ENCODE measurements at regions not wholly inside any gene's neighbourhood (a gene's known extent, or its start where the extent isn't known, plus 50 kb on each side); places are given as distances from the start of the nearest gene placed in this dataset.

DNA sequence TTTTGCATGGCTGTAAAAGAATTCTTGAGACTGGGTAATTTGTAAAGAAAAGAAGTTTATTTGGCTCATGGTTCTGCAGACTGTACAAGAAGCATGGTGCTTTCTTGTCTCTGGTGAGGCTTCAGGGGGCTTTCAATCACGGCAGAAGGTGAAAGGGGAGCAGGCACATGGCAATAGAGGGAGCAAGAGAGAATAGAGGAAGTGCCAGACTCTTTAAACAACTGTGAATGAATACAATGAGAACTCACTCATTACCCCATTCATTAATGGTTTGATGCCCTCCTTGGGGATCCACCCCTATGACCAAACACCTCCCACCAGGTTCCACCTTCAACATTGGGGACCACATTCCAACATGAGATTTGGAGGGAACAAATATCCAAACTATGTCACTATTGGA is 463.5 kb downstream of the MTX2 start:
- no peak for DNase-seq

DNA sequence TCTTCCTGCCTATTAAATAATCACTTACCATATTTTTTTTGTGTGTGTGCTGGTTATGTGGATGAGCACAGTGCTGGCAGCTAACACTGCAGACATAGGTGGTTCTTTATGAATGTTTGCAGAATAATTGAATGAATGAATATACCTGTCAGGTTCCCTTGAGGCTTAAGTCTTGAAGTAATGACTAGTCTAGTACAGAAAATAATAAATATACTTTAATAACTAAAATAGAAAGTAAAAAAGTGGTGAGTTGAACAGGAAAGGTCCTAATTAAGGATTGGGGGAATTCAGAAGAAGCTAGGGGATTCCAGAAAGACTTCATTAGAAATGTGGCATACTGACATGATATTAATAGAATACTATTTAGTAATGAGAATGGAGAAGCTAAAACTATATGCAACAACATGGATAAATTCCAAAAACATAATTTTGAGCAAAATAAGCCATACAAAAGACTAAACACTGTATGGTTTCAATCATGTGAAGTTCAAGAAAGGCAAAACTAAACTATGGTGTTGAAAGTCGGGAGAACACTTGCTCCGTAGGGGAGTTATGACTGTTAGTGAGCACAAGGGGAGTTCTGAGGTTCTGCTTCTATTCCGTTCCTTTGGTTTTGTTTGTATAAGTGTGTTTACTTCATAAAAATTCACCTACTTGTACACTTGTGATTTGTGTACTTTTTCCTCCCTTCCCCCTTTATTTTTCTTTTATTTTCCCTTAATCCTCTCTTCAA is 464.6 kb downstream of the MTX2 start:
- no peak for DNase-seq

GRCh38 chr2:176734868-176735267 is 465.6 kb downstream of the MTX2 start:
- no peak for DNase-seq

DNA sequence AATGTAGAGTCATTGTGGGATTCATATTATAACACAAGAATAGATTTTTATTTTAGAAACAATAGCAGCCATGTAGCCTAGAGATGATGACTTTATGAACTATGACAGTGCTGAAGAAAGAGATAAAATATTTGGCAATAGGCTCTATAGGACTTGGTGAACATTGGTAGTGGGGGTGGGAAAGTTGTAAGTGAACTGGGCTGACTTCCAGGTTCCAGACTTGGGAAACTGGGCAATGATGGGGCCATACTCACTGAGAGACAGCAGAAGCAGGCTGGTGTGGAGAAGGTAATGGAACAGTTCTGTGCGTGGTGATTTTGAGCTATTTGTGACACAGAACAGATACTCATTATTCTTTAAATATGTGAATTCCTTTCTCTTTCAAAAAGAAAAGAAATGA is 470.3 kb upstream of the HNRNPA3 start:
- no peak for DNase-seq

DNA sequence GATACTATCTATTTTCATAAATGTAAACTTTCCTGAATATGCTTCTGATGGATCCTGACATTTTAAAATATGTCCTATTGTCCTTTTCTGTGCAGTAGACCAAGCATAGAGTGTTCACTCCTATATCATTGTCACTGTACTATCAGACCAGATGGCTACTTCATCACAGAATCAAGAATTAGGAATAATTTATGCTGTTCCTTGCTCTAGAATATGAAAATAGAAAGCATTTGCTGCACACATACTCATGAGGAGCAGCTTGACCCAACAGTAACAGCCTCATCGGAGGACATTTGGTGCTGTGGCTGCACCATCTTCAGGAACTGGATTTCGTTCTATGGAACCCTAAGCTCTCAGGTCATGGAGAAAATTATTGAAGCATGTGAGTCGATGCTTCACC is 468.9 kb upstream of the HNRNPA3 start:
- DNase-seq, result no peak

DNA sequence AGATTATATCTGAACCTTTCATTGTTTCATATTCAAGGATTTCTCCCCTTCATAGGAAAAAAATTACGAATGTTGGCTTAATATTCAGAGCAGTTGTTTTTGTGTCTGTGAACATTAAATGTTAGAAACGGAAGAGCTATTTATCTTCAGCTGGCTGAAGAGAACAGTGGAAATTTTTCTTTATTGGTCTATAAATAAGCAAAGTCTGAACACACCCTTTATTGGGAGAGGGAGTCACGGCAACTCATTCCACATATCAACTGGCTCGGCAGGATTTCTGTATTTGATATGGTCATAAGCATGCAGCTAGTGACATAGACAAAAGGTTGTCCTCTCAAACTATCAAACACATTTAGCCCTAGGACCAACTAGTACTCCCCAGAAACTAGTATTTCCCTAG is 468.4 kb upstream of the HNRNPA3 start:
- no peak for DNase-seq

DNA sequence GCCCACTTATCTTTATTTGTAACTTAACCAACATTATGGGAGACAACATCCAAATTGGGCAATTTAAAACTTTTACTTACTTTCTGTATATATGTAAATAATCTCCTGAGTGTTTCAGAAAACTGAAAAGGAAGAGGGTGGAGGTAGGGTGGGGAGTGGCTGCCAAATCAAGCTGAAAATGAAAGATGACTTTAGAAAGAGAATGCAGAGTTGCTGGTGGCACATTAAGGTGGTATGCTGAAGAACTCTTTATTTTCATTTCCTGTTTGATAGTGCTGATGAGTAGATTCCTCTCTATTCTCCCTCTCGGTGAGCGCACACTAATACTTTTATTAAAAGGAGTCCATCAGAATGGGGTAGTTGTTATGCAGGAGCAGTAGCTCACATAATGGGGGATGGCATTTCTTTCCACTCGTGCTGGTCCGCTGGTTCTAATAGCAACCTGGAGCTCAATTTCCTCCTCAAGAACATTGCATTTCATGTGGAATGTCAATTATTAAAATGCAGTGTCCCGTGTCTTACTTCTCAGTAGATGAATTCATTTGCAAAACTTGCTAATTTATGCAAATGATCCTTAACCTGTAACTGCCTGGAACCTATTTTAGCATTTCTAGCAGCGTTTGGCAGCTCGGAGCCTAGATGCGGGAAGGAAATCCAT is 466.9 kb upstream of the HNRNPA3 start:
- no peak for DNase-seq

DNA sequence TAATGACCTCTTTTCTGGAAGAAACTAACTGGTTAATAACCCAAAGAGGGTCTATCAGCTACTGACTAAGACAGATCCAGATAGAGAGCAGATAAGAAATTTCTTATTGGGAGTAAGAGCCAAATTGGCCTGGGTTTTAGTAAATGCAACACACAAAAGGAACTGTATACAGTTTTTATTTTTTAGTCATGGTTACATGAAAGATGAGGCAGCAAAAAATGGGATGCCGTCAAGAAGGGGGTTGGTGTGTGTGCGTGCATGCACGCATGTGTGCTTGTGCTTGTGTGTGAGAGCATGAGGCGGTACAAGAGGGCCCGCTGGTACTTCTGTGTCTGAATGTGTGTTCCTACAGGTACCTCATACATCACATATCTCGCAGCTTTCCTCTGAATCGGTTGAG is 466.2 kb upstream of the HNRNPA3 start:
- DNase-seq, result no peak

- no peak for DNase-seq
Observed at GRCh38 chr2:176747506-176747905, 465.1 kb upstream of the HNRNPA3 start.

- DNase-seq, result no peak
Observed at GRCh38 chr2:176747928-176748327, 464.7 kb upstream of the HNRNPA3 start.

GRCh38 chr2:176748662-176749061 is 463.9 kb upstream of the HNRNPA3 start:
- DNase-seq, result no peak

DNA sequence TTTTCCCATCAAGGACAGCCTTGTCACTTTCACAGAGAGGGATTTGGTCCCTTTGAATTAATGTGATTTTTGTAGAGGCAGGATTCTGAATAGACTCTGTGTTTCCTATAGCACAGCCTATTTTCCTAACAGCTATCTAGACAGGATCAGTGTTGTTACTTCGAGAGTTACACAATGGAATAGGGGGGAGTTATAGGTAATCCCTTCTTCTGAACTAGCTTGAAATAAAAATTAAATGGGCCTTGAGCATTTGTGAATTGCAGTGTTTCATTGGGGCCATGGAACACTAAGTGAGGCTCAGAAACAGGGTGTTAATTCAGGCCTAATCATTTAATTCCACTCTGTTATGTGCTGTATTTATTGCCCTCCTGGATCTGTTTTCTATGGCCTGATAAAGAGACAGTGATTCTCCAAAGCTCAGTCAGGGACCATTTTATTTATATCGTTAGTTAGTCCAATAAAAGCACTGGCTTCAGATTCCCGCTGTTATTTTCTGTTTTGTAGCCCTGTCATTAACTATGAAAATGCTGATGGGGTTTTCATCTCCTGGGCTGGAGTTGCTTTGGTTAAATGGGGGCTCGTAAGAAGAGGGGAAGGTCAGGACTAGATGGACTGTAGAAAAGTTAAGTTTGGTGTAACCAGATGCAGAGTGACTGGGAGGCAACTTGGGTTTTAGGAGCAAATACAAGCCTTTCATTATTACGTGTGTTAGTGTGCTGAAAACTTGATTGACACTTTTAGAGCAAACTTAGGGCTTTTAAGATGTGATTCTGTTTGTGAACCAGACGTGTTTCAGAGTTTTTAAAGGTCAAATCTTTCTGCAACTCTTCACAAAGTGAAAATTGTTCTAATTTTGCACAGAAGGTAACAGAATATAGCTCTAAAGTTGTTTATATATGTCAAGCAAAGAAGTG is 461.0 kb upstream of the HNRNPA3 start:
- no peak for DNase-seq

DNA sequence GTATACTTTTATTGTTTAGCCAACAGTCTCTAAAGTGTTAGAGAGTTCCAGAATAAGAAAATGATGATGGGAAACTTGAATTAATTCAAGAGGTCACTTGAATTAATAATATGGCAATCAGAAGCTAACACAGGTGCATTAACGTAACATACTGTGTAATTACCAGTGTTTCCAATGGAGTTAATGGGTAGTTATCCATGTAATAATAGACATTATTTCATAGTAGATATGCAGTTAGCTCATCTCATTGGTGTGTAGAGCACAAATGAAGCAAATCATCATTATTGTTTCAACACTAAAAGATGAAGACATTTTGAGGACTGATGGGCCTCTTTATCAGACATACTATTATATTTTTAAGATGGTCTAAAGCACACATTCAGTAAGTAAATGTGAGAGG is 460.3 kb upstream of the HNRNPA3 start:
- DNase-seq, result no peak

DNA sequence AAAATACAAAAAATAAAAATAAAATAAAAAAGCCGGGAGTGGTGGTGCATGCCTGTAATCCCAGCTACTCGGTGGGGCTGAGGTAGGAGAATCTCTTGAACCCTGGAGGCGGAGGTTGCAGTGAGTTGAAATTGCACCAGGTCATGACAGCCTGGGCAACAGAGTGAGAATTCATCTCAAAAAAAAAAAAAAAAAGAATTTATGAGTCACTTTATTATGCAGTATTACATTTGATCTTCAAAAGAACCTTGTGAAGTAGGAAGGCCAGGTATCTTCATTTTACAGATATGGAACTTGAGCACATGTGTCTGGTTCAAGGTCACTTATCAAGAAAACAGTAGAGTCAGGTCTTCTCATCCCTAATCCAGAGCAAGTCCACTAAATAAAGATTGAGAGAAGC is 459.4 kb upstream of the HNRNPA3 start:
- no peak for DNase-seq

DNA sequence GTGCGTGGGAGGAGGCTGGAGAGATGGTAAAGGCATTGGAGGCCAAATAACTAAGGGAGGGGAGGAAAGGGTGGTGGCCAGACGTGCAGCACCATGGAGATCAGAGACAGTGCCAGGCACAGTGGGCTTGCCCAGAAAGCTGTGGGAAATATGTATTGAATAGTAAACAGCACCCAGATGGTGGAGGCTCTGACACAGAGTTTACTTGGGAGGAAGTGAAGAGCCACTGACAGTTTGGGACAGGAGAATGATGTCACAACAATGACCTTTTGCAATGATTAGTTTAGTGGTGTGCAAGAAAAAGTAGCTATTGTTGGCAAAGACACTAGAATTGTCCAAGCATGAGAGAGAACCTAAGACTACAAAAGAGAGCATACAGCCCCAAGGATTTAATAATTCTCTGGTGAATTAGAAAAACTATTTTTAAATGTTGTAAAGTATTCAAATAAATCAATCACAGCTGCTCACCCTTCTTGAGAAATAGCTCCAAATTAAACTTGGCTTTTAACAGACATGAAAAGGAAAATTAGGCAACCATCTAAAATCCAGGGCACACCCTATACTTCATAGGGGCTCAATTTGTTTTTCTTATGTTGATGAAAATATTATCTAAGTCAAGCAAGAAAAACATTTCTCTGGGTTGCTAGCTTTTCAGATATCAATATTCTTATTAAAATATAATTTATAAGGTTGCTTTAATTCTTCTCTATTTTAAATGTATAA is 458.7 kb upstream of the HNRNPA3 start:
- DNase-seq, result no peak

DNA sequence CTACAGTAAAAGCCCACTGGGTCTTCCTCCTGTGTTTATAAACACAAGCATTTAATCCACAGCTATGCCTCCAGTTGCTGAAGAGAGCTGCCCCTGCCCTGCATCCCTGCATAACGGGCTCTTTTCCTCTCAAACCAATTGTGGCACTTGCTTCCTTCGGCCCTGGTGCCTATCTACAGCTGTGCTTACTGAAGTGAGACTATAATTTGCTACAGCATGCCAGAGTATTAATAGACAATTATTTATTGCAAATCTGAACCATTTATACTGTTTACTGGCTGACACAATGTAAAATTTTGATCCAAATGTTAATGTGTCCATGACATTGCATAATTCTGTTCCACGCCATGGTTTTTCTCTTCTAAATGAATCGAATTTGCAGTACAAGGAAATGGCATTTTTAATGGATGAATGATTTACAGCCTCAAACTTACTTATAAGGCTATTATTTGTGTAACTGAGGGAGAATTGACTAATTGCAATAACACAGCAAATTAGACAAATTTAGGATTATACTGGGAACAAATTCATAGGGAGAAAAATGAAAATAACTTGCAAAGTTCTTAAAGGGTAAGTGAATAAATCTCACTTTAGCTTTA is 457.0 kb upstream of the HNRNPA3 start:
- no peak for DNase-seq

- no peak for DNase-seq
Observed at GRCh38 chr2:176758426-176758825, 454.2 kb upstream of the HNRNPA3 start.

DNA sequence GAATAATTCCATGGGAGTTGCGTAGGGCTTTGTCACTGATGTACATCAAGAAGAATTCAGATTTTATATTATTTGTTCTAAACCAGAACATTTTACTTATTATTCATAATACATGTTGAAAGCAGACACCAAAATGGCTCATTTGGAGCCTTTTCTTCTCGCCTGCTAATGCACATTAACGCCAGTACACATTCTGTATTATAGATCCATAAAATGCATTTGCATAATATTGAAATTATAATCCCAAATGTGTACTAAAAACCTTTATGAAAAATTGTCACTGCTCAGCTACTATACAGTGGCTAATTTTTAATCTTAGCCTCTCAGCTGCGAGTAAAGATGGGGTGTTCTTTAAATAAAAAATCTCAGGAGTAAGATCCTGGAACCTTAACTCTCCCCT is 452.2 kb upstream of the HNRNPA3 start:
- DNase-seq, result no peak

GRCh38 chr2:176763130-176763529 is 449.5 kb upstream of the HNRNPA3 start:
- DNase-seq, result no peak

- DNase-seq, result no peak
Observed at GRCh38 chr2:176763851-176764404, 448.7 kb upstream of the HNRNPA3 start.

- no peak for DNase-seq
Observed at GRCh38 chr2:176764921-176765320, 447.7 kb upstream of the HNRNPA3 start.

GRCh38 chr2:176766005-176766404 is 446.6 kb upstream of the HNRNPA3 start:
- DNase-seq, result no peak
